Osteocyte (in vitro differentiated cells): ENCODE measurements at regions not wholly inside any gene's neighbourhood (a gene's known extent, or its start where the extent isn't known, plus 50 kb on each side); places are given as distances from the start of the nearest gene placed in this dataset.

ENCODE experiments used
- DNase-seq: peaks from one replicate; pipeline ENCODE4 v3.0.0; 2021; ENCODE audit warnings: mixed read lengths; ENCODE audit not compliant: unreplicated experiment; ENCODE audit errors: extremely low spot score
- H3K27ac Mint-ChIP-seq: one replicate; pipeline ENCODE4 v1.8.0; 2021; ENCODE audit warnings: mild to moderate bottlenecking, mixed read lengths; ENCODE audit not compliant: unreplicated experiment
- H3K27me3 Mint-ChIP-seq: one replicate; pipeline ENCODE4 v1.8.0; 2021; ENCODE audit warnings: mixed read lengths; ENCODE audit not compliant: unreplicated experiment
- H3K36me3 Mint-ChIP-seq: one replicate; pipeline ENCODE4 v1.8.0; 2021; ENCODE audit warnings: mixed read lengths; ENCODE audit not compliant: unreplicated experiment
- H3K4me1 Mint-ChIP-seq: one replicate; pipeline ENCODE4 v1.8.0; 2021; ENCODE audit warnings: mixed read lengths; ENCODE audit not compliant: unreplicated experiment
- H3K4me3 Mint-ChIP-seq: one replicate; pipeline ENCODE4 v1.8.0; 2021; ENCODE audit warnings: mild to moderate bottlenecking, moderate library complexity, mixed read lengths; ENCODE audit not compliant: unreplicated experiment
- H3K9me3 Mint-ChIP-seq: one replicate; pipeline ENCODE4 v1.8.0; 2021; ENCODE audit warnings: mixed read lengths; ENCODE audit not compliant: unreplicated experiment
- CTCF ChIP-seq: fragments of 200-600 bp; sonication (generic); IDR thresholded peaks from 2 replicates; pipeline ENCODE4 v1.5.0; 2021; ENCODE audit warnings: antibody characterized with exemption, mild to moderate bottlenecking, moderate library complexity

DNA sequence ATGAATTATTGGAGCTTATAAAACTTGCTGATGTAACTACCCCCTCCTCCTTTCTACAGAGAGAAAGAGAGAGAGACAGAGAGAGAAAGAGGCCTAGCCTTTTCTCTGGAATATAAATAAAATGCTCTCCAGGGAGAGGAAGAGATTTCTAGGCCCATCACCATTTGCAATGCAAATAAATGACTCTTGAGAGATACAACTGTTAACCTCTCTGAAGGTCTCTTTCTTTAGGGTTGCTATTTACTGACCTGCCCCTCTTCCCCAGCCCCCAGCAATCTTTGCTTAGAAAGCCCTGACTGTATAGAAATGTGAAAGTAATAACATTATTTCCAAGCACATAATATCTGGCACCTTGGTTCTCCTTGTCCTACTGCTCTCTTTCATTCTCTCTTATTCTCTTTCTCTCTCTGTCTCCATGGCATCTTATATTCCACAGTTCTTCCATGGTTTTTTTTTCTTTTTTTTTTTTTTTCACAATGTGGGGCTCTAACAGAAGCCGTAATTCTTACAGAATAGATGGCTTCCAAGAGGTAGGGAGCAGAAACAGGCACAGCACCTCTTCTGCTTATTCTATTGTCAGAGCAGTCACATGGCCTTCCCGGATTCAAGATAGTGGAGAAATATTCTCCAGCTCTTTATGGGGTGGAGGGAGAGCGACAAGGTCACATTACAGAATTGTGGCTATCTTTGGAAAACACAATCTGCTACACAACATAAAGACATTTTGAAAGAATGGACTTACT lies 1087.9 kb upstream of the NUDT12 start:
- no peaks in the 10 kb centered on the region for H3K27me3 Mint-ChIP-seq
- peaks cover 7% of the 10 kb centered on the region for H3K9me3 Mint-ChIP-seq
- no peaks in the 10 kb centered on the region for H3K4me1 Mint-ChIP-seq
- no peak overlapping the region for H3K4me3 Mint-ChIP-seq
- no peak overlapping the region for H3K27ac Mint-ChIP-seq
- no peak for DNase-seq
- TF ChIP-seq CTCF: no peak
- no peaks in the 10 kb centered on the region for H3K36me3 Mint-ChIP-seq

DNA sequence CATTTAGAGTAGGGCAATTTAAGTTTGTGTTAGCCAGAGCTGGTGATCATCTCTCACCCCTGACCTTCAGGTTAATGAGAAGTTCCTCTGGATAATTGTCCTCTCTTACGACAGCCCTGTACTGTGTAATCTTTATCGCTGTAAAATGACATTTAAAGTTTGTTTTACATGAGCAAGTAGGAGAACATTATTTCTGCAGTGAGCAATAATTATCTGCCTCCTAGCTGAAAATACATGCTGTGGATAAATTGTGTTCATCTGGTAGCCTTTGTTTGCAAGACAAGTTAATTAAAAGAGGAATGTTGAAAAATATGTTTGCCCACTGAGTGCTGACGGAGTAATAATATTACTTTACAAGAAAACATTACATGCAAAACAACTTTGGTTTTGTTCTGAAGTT lies 1083.8 kb upstream of the NUDT12 start:
- H3K27me3 Mint-ChIP-seq: no peaks in the 10 kb centered on the region
- no peak for DNase-seq
- H3K9me3 Mint-ChIP-seq: no peaks in the 10 kb centered on the region
- H3K36me3 Mint-ChIP-seq: no peaks in the 10 kb centered on the region
- H3K27ac Mint-ChIP-seq: no peak overlapping the region
- H3K4me3 Mint-ChIP-seq: no peak overlapping the region
- TF ChIP-seq CTCF: no peak
- H3K4me1 Mint-ChIP-seq: no peaks in the 10 kb centered on the region

DNA sequence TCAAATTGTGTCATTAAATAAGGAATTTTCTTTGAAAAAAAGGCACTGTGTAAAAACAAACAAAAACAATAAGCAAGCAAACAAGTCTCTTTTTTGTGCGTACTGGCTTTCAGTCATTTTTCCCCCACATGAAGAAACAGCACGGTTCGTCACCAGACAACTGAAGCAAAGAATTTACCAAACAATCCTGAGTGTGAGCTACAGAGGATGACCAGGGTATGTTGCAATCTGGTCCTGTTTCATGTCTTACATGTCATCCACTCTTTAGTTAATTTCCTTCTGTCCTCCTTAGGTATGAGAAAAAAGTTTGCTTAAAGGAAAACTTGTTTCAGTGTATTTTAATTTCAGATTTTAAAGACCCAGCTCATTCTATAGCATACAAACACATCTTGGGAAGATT lies 1080.7 kb upstream of the NUDT12 start:
- no peaks in the 10 kb centered on the region for H3K4me1 Mint-ChIP-seq
- H3K4me3 Mint-ChIP-seq: no peak overlapping the region
- DNase-seq: no peak
- H3K36me3 Mint-ChIP-seq: no peaks in the 10 kb centered on the region
- H3K9me3 Mint-ChIP-seq: no peaks in the 10 kb centered on the region
- no peak overlapping the region for H3K27ac Mint-ChIP-seq
- H3K27me3 Mint-ChIP-seq: no peaks in the 10 kb centered on the region
- TF ChIP-seq CTCF: no peak

DNA sequence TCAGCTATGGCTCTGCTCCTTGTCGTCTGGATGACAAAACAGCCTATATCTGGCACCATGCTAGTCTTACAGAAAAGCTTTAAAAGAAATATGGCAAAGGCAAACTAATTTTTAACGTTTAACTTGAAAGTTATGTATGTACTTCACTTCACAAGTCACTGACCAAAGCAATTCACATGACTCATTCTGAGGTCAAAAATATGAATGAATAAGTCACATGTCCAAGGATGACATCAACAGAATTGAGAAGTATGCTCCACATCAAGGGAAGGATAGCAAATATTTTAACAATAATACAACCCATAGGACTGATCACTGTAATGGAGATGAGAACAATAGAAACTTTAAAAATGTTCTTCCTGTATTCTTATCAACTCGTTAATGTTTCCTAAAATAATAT lies 1072.6 kb upstream of the NUDT12 start:
- no peak for TF ChIP-seq CTCF
- Mint-ChIP-seq H3K36me3 (no peaks in the 10 kb centered on the region), H3K4me1 (no peaks in the 10 kb centered on the region), H3K4me3 (no peak overlapping the region), H3K27me3 (no peaks in the 10 kb centered on the region), H3K9me3 (peaks cover 3% of the 10 kb centered on the region), H3K27ac (no peak overlapping the region)
- DNase-seq: no peak

GRCh38 chr5:104628911-104629310 lies 1066.3 kb upstream of the NUDT12 start:
- Mint-ChIP-seq H3K4me3 (no peak overlapping the region), H3K27ac (no peak overlapping the region), H3K27me3 (no peaks in the 10 kb centered on the region), H3K4me1 (peaks cover 3% of the 10 kb centered on the region), H3K9me3 (peaks cover 10% of the 10 kb centered on the region), H3K36me3 (no peaks in the 10 kb centered on the region)
- no peak for TF ChIP-seq CTCF
- no peak for DNase-seq
